ENCODE measurements at regions not wholly inside any gene's neighbourhood (a gene's known extent, or its start where the extent isn't known, plus 50 kb on each side); places are given as distances from the start of the nearest gene placed in this dataset.

GRCh38 chr18:11516751-11517503 is 92.5 kb upstream of the SLC35G4 start:
- TF ChIP-seq, protein P1, sequence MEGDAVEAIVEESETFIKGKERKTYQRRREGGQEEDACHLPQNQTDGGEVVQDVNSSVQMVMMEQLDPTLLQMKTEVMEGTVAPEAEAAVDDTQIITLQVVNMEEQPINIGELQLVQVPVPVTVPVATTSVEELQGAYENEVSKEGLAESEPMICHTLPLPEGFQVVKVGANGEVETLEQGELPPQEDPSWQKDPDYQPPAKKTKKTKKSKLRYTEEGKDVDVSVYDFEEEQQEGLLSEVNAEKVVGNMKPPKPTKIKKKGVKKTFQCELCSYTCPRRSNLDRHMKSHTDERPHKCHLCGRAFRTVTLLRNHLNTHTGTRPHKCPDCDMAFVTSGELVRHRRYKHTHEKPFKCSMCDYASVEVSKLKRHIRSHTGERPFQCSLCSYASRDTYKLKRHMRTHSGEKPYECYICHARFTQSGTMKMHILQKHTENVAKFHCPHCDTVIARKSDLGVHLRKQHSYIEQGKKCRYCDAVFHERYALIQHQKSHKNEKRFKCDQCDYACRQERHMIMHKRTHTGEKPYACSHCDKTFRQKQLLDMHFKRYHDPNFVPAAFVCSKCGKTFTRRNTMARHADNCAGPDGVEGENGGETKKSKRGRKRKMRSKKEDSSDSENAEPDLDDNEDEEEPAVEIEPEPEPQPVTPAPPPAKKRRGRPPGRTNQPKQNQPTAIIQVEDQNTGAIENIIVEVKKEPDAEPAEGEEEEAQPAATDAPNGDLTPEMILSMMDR (IDR thresholded peaks at IDR 0.05): no peak
- no peak for TF ChIP-seq ZFX (IDR thresholded peaks at IDR 0.05; ENCODE audit: borderline replicate concordance)

All from 22Rv1 (cell line).